Hematopoietic multipotent progenitor cell treated with erythropoietin and hydrocortisone succinate and interleukin-3 and kit ligand, for 4 days (in vitro differentiated cells): ENCODE measurements at regions not wholly inside any gene's neighbourhood (a gene's known extent, or its start where the extent isn't known, plus 50 kb on each side); places are given as distances from the start of the nearest gene placed in this dataset.

Experiments used
- DNase-seq: peaks from one replicate; pipeline ENCODE4 v3.0.0-alpha.2; 2015

DNA sequence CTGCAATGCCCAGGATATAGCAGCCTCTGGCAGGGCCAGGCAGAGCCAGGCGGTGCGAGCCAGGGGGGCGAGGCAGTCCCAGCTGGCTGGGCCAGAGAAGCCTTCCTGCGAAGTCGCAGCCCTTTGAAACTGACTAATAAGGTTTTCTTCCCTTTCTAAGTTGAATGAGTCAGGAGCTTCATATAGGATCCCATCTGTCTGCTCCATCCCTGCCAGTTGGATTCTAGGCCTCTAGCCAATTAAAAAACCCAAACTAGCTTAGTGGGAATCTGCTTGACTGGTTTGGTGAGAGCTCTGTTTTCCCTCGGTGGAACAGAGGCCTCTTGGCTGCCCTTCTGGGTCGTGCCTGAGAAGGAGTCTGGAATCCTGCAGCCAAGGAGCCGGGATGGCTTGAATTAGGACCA, 70.1 kb upstream of the RAPGEF1 start:
- DNase-seq, result no peak

DNA sequence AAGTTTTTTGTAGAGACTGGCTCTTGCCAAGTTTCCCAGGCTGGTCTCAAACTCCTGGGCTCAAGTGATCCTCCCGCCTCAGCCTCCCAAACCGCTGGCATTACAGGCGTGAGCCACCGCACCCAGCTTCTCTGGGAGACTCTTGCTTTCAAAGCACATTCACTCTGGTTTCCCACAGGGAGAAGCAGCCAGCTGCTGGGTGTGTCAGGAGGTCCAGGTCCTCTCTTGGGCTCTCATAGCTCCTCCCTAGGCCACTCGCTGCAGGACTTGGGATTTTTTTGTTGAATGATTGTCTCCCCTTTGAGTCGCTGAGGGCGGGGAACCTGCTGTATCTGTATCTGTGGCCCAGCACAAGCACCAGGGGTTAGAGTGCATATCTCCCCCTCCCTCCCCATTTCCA, 68.4 kb upstream of the RAPGEF1 start:
- no peak for DNase-seq

DNA sequence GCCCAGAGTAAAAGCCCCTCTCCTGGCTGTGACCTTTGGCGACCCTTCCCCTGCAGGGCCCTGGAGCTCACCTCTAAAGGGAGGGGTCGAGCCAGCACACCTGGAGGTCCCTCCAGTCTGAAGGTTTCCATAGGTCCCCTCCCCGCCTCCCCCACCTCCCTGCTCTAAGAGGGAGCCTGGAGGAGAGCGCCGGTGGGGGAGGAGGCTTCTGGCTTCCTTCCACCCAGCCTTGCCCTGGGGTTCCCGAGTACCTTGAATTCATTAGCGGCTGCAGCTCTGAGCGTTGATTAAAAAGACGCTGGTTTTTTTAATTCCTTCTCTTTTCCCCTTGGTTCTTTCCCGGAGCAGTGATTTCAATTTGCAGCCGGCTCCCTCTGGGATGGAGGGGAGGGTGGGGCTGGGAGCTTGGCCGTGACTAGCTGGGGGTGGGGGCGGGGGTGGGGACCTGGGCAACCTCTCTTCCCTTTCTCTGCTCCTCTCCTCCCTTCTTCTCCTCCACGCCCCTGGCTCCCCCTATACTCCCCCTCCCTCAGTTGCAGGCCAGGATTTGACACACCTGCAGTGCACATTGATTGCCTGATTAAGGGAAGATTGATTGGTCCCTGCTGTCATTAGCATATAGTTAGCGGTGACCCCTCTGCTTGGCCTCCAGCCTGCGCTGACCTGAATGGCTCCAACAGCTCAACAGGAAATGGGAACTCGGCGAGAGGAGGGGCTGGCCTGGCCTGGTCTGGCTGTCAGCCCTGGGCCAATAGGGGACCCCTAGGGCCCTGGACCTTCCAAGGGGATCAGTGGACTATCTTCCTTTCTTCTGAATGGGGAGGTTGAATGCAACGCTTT, 67.5 kb upstream of the RAPGEF1 start:
- DNase-seq, result no peak

DNA sequence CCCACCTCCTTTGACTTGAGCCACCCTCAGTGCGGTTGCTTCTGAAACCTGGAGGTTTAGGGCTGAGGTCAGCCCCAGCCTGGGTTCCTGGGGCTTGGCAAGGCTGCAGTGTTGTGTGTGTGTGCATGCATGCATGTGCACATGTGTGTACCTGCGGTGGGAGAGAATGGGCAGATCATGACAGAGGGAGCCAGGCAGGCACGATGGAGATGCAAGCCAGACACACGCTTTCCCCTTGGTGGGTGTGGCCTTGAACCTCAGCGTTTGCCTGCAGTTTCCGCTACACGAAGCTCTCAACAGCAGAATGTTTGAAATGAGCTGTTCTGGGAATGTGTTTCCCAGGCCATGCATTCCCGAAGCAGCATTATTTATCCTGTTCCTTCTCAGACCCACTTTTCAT, 65.9 kb upstream of the RAPGEF1 start:
- DNase-seq, result no peak

DNA sequence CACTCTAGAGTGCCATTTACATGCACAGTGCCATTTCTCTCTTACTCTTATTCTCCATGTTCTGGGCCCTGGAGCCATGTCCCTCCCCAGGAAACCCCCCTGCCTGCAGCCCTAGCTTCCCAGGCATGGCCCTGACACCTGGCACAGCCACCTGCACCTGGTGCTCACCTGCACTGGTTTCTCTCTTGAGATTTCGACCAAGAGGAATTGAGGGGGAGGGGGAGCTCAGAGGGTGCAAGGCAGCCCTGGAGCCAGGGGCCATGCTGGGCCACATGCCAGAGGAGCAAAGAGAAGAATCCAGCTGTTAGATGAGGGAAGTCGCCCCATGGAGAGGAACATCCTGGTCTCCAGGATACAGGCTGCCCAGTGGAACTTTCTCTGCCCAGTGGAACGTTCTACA, 65.0 kb upstream of the RAPGEF1 start:
- DNase-seq, result no peak

DNA sequence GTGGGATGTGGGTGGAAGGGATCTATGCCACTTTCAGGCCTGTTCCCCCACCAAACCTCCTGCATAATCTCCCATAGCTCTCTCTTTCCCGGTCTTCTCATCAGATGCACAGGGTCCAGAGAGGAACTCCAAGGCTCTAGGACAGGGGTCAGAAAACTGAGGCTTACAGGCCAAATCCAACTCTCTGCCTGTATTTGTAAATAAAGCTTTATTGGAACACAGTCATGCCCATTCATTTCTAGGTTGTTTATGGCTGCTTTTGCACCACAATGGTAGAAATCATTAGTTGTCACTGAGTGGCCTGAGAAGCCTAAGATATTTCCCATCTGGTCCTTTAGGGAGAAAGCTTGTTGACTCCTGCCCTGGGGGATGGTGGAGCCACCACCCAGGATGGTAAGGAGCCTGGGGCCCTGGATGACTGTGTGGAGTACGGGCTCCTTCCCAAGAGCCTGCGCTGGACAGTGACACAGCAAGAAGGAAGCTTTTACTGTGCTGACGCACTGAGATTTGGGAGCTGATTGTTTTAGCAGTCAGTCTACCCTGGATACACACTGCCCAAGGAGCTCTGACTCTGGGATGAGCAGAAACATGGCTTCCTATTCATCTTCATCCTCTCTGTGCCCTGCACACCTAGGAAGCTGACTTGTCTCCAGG, 64.0 kb upstream of the RAPGEF1 start:
- no peak for DNase-seq

DNA sequence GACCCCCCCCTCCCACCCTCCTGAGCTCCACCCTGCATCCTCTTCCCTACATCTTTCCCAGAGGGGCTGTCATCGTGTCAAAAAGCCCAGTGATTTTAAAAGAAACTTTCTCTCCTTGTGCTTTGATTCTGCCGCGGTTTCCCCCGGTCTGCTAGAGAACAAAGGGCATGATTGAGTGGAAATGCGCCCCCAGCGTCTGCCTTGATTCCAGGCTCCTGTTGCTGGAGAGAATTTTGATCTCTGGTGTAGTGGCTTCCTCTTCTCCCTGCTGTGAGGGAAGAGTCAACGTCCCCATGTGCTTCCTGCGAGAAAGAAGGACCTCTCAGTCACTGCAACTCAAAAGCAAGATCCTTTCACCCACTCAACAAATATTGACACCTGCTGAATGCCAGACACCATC, 61.9 kb upstream of the RAPGEF1 start:
- DNase-seq, result no peak

DNA sequence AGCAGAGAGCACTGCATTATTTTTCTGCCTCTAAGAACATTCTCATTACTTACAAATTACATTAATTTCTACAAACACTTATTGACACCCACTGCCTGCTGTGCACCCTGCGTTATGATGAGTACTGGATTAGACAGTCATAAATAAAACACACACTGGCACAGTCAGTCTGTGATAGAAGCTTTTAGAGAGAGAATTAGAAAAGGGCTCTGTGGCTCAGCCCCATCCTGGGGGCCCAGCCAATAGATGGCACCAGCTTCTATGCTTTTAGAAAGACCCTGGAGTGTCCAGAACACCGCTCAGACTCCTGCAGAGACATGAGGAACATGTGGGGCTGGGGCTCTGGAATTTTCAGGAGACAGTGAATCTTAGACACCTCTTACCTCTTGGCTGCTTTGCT, 61.0 kb upstream of the RAPGEF1 start:
- DNase-seq, result no peak

DNA sequence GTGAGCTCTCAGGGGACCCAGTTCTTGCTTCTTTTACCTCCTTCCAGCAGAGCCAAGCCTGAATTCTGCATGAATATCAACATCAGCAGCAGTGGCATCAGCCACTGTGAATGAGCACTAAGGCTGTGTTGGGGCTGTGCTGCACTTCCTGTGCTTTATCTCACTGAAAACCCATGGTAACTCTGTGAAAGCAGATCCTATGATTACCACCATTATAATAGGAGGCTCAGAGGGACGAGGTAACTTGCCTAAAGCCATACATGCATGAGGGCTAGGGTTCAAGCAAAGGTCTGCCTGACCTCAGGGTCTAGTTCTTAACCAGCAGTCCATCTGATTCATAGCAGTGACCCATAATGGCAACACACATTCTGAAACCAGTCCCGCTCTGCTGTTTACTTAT, 60.5 kb upstream of the RAPGEF1 start:
- DNase-seq, result no peak

DNA sequence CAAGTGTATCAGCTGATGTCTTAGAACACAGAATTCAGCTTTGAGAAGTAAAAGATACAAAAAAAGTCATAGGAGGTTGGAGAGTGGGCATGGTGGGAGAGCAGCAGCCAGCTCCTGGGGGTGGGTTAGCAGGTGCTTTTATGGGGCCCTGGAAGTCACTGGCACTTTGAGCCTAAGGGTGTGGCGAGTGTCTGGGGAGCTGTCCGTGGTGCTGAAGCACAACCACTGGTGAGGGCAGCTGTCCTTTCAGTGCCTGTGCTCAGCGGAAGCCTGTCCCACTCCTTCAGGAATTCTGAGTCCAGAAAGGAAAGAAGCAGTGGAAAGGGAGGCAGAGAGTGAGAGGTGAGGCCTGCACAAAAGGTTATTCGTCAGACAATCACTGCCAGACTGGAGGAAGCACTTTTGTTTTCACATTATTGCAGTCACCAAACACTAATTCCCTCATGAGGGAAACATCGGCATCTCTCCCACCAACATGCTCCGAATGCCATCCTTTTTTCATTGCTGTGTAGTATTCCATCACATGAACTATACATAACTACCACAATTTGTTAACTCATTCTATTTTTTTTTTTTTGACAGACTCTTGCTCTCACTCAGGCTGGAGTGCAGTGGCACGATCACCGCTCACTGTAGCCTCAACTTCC, 59.4 kb upstream of the RAPGEF1 start:
- peak; percentile 77 for DNase-seq

DNA sequence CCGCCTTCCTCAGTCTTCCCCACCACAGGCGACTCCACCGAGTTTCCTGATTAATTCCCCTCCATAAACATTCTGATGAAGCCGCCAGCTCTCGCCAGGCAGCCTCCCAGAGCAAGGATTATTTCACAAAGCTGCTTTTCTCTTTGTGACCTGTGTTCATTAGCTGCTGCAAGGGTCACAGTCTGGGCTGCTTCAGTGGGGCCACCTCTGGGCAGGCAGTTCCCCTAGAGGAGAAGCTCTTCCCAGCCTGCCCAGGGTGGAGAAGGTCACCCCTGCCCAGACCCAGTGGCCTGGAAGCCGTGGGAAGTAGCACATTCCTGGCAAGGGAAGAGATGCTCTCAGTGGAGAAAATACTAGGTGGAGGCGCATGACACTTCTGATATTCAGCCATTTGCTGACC, 58.4 kb upstream of the RAPGEF1 start:
- DNase-seq, result no peak

DNA sequence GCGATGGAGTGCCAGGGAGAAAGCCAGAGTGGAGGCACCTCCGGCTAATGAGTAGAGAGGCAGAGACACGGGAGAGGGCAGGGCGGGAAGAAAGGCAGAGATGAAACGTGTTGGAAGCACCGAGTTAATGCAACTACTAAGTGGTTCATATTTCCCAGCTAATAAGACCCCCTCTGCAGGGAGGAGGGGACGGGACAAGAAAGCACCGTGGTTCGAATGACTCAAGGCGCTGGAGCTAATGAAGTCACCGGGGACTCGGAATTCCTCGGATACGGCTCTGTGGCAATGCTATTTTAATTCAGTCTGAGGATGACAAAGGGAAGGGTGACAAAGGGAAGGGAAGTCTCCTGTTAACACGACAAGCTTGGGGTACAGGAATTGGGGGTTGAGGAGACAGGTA, 54.5 kb upstream of the RAPGEF1 start:
- DNase-seq, result no peak

DNA sequence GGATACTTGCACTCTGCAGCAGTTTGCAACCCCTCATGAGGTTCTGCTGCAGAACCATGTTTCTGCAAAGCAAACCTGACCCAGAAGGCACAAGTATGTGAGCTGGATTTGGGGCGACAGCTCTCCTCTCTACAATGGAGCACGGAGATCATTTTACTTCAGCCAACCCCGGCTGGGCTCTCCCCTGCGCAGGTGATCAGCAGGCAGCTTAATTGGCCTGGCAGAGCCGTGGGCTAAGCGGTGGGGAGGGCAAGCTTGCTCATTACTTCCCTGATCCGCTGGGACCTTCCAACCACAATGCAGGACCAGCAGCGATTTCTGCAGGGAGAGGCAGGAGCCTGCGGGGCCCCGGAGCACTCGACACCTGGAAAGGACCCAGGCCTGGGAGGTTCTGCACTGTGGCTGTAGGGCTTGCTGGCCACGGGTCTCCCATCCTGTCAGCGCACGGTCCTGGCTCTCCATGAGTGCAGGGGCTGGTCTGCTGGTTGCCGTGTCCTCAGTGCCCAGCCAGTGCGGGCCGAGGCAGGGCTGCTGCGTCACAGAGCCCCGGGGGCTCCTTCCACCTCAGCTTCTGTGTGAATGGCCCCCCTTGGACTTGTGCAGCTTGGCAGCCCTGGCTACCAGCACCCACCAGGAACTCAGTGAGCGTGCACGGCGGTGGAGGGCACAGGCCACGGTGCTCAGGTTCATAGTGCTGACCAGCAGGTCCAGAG, 51.8 kb upstream of the RAPGEF1 start:
- DNase-seq, result no peak
